Epithelial cell of proximal tubule (primary cell): ENCODE measurements at regions not wholly inside any gene's neighbourhood (a gene's known extent, or its start where the extent isn't known, plus 50 kb on each side); places are given as distances from the start of the nearest gene placed in this dataset.

Experiments
- DNase-seq: peaks from one replicate; pipeline ENCODE4 v3.0.0-alpha.2; 2011; ENCODE audit warnings: low read depth
- H3K4me3 ChIP-seq: 2 replicates; pipeline ENCODE4 v1.5.1; 2011; ENCODE audit warnings: low read depth, mild to moderate bottlenecking, low read length
- TF ChIP-seq, protein P1 (sequence below): conservative IDR thresholded peaks from 2 replicates; pipeline ENCODE4 v1.5.1; 2012; ENCODE audit warnings: low read depth, mild to moderate bottlenecking, low read length

DNA sequence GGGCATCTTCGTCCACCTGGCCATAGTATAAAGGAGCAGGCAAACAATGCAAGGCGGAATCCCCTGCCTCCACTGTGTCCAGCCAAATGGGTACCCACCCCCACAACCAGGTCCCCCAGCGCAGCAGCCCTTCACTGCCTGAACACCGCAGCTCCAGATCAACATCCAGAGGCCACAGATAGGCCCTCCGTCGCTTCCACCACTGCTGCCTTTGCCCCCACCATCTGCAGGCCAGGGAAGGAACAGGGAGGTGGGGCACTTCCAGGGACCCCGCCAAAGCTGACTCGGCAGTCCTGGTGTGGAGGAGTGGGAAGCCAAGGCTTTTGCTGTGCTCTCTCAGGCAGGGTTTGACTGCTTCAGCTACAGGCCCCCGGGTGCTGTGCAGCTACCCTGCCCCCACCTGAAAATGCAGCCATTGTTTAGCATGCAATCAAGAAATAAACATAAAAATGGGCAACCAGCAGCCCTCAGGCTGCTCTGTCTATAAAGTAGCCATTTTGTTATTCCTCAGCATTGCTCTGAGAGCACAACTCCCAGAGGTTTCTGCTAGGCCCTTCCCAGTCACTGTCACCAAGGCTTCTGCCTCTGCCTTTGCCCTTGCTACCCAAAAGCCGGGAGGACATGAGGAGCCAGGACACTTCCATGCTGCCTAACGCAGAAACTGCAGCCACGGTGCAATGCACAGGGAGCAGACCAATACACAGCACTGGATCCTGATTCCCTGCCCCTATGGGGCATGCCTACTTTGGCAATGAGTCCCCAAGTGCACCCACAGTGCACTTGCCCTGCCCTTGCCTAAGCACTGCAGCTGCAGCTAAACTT lies 733.2 kb upstream of the KLHL1 start:
- no peak overlapping the region for H3K4me3 ChIP-seq
- no peak for DNase-seq
- TF ChIP-seq, protein P1, sequence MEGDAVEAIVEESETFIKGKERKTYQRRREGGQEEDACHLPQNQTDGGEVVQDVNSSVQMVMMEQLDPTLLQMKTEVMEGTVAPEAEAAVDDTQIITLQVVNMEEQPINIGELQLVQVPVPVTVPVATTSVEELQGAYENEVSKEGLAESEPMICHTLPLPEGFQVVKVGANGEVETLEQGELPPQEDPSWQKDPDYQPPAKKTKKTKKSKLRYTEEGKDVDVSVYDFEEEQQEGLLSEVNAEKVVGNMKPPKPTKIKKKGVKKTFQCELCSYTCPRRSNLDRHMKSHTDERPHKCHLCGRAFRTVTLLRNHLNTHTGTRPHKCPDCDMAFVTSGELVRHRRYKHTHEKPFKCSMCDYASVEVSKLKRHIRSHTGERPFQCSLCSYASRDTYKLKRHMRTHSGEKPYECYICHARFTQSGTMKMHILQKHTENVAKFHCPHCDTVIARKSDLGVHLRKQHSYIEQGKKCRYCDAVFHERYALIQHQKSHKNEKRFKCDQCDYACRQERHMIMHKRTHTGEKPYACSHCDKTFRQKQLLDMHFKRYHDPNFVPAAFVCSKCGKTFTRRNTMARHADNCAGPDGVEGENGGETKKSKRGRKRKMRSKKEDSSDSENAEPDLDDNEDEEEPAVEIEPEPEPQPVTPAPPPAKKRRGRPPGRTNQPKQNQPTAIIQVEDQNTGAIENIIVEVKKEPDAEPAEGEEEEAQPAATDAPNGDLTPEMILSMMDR = no peak

DNA sequence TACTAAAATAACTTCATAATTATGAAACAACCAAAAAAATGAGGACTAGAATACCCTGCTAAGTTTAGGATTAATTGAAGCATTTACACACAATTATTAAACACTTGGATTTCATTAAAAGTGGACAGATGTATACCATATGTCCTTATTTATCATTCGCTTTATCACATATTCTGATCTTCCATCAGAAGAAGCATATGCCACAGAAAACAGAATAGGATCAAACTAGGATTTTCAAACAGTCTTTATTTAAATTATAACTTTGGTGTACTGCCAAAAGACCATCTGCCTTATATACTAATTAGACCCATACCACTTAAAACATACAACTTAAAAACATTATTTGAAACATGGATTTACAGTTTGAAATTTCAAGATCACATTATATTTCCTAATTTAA lies 727.1 kb upstream of the KLHL1 start:
- TF ChIP-seq, protein P1 = no peak
- DNase-seq = no peak

DNA sequence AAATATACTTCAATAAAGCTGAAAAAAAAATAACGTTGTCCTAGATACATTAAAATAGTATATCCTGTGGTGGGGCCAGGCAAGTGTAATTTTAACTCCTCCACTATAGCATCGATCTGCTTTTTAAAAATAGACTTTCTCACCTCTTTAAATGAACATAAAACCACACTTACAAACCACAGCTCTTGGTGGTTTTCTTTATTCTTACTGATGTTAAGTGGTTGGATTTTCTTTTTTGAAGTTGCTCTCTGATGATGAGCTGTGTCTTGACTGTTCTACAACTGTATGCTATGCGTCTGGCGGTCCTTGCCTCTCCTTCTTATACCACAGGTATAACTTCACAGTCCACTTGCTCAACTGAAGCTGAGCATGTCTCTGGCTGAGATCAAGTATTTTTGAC lies 721.5 kb upstream of the KLHL1 start:
- H3K4me3 ChIP-seq = no peak overlapping the region
- TF ChIP-seq, protein P1 = no peak

More for the DNA sequence above, 727.1 kb upstream of the KLHL1 start:
- H3K4me3 ChIP-seq = no peak overlapping the region

DNA sequence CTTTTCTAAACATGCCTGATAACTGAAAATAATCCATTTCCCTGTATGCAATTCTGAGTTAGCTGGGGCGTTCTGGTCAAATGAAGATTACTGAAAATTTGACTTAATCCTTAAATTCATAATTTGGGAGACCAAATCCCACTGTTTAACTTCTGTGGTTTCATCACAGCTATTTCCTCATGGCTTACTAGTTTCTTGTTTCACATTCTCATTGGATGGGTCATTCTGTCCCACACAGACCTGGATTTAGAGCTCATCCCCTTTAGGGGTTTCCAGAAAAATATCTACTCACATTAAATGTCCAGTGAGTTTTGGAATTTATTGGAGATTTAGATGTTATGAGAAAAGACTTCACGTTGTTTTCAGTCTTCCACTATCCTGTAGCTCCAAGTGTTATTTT lies 709.3 kb upstream of the KLHL1 start:
- DNase-seq = no peak
- TF ChIP-seq, protein P1 = no peak
- no peak overlapping the region for H3K4me3 ChIP-seq

More for the DNA sequence above, 721.5 kb upstream of the KLHL1 start:
- no peak for DNase-seq

DNA sequence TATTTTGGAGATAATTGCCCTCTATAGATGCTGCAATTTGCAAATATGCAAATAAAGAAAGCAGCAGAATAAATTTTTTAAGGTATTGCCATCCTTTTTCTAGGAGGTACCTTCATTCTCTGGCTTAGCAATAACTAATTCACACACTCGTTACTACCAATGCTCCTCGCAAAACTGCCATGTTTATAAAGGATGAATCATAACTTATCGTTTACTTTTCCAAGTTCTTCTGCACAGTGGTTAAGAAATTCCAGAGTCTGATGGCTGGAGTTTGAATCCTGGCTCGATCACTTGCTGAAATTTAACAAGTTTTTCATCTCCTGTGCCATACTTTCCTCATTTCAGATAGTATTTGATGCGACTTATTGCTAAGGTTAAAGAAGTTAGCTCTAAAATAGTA lies 708.6 kb upstream of the KLHL1 start:
- DNase-seq = no peak
- TF ChIP-seq, protein P1 = no peak
- H3K4me3 ChIP-seq = no peak overlapping the region

DNA sequence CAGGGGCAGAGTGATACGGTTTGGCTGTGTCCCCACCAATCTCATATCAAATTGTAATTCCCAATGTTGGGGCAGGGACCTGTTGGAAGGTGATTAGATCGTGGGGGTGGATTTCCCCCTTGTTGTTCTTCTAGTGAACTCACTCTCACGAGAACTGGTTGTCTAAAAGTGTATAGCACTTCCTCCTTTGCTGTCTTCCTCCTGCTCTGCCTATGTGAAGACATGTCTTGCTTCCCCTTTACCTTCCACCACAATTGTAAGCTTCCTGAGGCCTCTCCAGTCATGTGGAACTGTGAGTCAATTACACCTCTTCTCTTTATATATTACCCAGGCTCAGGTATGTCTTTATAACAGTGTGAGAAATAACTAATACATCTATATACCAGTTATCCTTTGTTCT lies 706.4 kb upstream of the KLHL1 start:
- H3K4me3 ChIP-seq = no peak overlapping the region
- TF ChIP-seq, protein P1 = no peak
- DNase-seq = no peak

DNA sequence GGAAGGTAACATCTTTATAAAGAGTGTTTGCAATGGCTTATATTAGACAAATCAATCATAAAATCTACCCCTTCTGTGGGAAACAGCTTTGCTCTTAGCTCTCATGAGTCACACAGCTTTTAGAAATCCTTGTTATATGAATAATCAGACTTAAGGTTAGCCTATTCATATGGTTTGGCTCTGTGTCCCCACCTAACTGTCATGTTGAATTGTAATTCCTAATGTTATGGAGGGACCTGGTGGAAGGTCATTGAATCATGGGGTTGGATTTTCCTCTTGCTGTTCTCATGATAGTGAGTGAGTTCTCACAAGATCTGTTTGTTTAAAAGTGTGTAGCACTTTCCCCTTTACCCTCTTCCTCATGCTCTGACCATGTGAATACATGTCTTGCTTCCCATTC lies 704.2 kb upstream of the KLHL1 start:
- no peak for DNase-seq
- TF ChIP-seq, protein P1 = no peak

More for the DNA sequence above, 704.2 kb upstream of the KLHL1 start:
- H3K4me3 ChIP-seq = no peak overlapping the region
